Smooth muscle cell (in vitro differentiated cells): ENCODE measurements at regions not wholly inside any gene's neighbourhood (a gene's known extent, or its start where the extent isn't known, plus 50 kb on each side); places are given as distances from the start of the nearest gene placed in this dataset.

Source experiments
- DNase-seq: peaks from one replicate; lab custom pipeline; 2025; ENCODE audit not compliant: unreplicated experiment; lab: John Stamatoyannopoulos, UW
- H2AFZ ChIP-seq: fragments of 200-600 bp; sonication (generic); 2 replicates; pipeline ENCODE4 v1.6.0; 2016; ENCODE audit warnings: antibody characterized with exemption, low read depth, mild to moderate bottlenecking
- H3F3A ChIP-seq: fragments of 200-600 bp; sonication (generic); 2 replicates; pipeline ENCODE4 v1.6.0; 2017; ENCODE audit warnings: antibody characterized with exemption, low read depth
- H3K27ac ChIP-seq: fragments of 200-600 bp; sonication (generic); 2 replicates; pipeline ENCODE4 v1.5.1; 2016; ENCODE audit warnings: low read depth, mild to moderate bottlenecking
- H3K27me3 ChIP-seq: fragments of 200-600 bp; sonication (generic); 2 replicates; pipeline ENCODE4 v1.6.1; 2016; ENCODE audit warnings: low read depth, mild to moderate bottlenecking
- H3K36me3 ChIP-seq: fragments of 200-600 bp; sonication (generic); 2 replicates; pipeline ENCODE4 v1.5.1; 2016; ENCODE audit warnings: low read depth
- H3K4me1 ChIP-seq: fragments of 200-600 bp; sonication (generic); 2 replicates; pipeline ENCODE4 v1.5.1; 2016; ENCODE audit warnings: low read depth
- H3K4me2 ChIP-seq: fragments of 200-600 bp; sonication (generic); 2 replicates; pipeline ENCODE4 v1.6.0; 2016; ENCODE audit warnings: mild to moderate bottlenecking
- H3K4me3 ChIP-seq: fragments of 200-600 bp; sonication (generic); 2 replicates; pipeline ENCODE4 v1.5.1; 2016; ENCODE audit warnings: mild to moderate bottlenecking
- H3K79me2 ChIP-seq: fragments of 200-600 bp; sonication (generic); 2 replicates; pipeline ENCODE4 v1.6.0; 2016; ENCODE audit warnings: low read depth, mild to moderate bottlenecking
- H3K9ac ChIP-seq: fragments of 200-600 bp; sonication (generic); 2 replicates; pipeline ENCODE4 v1.6.0; 2016; ENCODE audit warnings: low read depth
- H3K9me3 ChIP-seq: fragments of 200-600 bp; sonication (generic); replicated peaks from 2 replicates; pipeline ENCODE4 v1.5.1; 2016; ENCODE audit warnings: low read depth
- H4K20me1 ChIP-seq: fragments of 200-600 bp; sonication (generic); 2 replicates; pipeline ENCODE4 v1.6.0; 2016; ENCODE audit warnings: low read depth
- WGBS: methylation state at CpG from one replicate; pipeline ENCODE4 v1.1.7; 2016; ENCODE audit warnings: low lambda C conversion rate; 5-methylcytosine and 5-hydroxymethylcytosine counted together
- TF ChIP-seq, protein P1 (sequence below): fragments of 200-600 bp; sonication (generic); IDR thresholded peaks from 2 replicates; pipeline ENCODE4 v1.5.1; 2017; ENCODE audit warnings: borderline replicate concordance, mild to moderate bottlenecking, antibody characterized with exemption; ENCODE audit not compliant: insufficient read depth, poor library complexity, severe bottlenecking

GRCh38 chrX:77223046-77223445 lies 224.1 kb upstream of the FGF16 start:
- H3K4me1 ChIP-seq, result no peaks in the 10 kb centered on the region
- no peaks in the 10 kb centered on the region for H3K9me3 ChIP-seq
- H3K4me3 ChIP-seq, result no peak overlapping the region
- H3K36me3 ChIP-seq, result no peaks in the 10 kb centered on the region
- no peaks in the 10 kb centered on the region for H3K27me3 ChIP-seq
- no peak for DNase-seq
- H2AFZ ChIP-seq, result no peak overlapping the region
- no peak overlapping the region for H3K27ac ChIP-seq
- TF ChIP-seq, protein P1, sequence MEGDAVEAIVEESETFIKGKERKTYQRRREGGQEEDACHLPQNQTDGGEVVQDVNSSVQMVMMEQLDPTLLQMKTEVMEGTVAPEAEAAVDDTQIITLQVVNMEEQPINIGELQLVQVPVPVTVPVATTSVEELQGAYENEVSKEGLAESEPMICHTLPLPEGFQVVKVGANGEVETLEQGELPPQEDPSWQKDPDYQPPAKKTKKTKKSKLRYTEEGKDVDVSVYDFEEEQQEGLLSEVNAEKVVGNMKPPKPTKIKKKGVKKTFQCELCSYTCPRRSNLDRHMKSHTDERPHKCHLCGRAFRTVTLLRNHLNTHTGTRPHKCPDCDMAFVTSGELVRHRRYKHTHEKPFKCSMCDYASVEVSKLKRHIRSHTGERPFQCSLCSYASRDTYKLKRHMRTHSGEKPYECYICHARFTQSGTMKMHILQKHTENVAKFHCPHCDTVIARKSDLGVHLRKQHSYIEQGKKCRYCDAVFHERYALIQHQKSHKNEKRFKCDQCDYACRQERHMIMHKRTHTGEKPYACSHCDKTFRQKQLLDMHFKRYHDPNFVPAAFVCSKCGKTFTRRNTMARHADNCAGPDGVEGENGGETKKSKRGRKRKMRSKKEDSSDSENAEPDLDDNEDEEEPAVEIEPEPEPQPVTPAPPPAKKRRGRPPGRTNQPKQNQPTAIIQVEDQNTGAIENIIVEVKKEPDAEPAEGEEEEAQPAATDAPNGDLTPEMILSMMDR, result no peak
- H3F3A ChIP-seq, result no peaks in the 10 kb centered on the region
- no peaks in the 10 kb centered on the region for H3K79me2 ChIP-seq
- 55% methylated on average over 8 of the region's 8 CpGs for WGBS
- no peak overlapping the region for H3K4me2 ChIP-seq
- H4K20me1 ChIP-seq, result no peaks in the 10 kb centered on the region
- H3K9ac ChIP-seq, result no peak overlapping the region

GRCh38 chrX:77264490-77264889 lies 182.7 kb upstream of the FGF16 start:
- Histone ChIP-seq H2AFZ (no peak overlapping the region), H3K9ac (no peak overlapping the region), H3K4me1 (no peaks in the 10 kb centered on the region), H3F3A (no peaks in the 10 kb centered on the region), H3K27ac (no peak overlapping the region), H3K27me3 (no peaks in the 10 kb centered on the region), H3K4me2 (no peak overlapping the region), H3K4me3 (no peak overlapping the region), H3K36me3 (no peaks in the 10 kb centered on the region), H3K9me3 (peaks cover 4% of the 10 kb centered on the region), H3K79me2 (no peaks in the 10 kb centered on the region), H4K20me1 (no peaks in the 10 kb centered on the region)
- no peak for DNase-seq
- TF ChIP-seq, protein P1, result no peak
- WGBS, result 47% methylated on average over 2 of the region's 2 CpGs

DNA sequence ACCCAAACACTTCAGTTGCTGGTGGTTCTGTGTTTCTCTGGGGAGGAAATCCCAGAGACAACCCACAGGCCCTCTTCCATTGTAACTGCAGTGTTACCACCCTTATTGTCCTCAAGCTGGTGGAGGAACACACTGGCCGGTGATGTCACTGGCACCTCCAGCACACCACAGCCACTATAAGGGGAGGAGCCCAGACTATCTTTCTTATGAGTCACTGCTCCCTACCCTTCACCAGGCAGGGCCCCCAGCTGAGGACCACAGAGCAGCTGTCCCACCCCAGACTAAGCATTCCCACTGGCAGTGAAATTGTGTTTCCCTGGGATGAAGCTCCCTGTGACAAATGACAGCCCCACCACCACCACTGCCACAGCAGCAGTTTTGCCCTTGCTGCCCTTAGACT lies 171.8 kb upstream of the FGF16 start:
- no peak overlapping the region for H3K4me2 ChIP-seq
- H3K4me1 ChIP-seq, result no peaks in the 10 kb centered on the region
- no peaks in the 10 kb centered on the region for H3K9me3 ChIP-seq
- H3K36me3 ChIP-seq, result no peaks in the 10 kb centered on the region
- no peak overlapping the region for H3K27ac ChIP-seq
- H4K20me1 ChIP-seq, result no peaks in the 10 kb centered on the region
- no peak overlapping the region for H3K4me3 ChIP-seq
- H3F3A ChIP-seq, result no peaks in the 10 kb centered on the region
- no peaks in the 10 kb centered on the region for H3K27me3 ChIP-seq
- DNase-seq, result no peak
- no peak overlapping the region for H3K9ac ChIP-seq
- H3K79me2 ChIP-seq, result no peaks in the 10 kb centered on the region
- TF ChIP-seq, protein P1, result no peak
- no peak overlapping the region for H2AFZ ChIP-seq
- WGBS, result 80% methylated on average over 1 of the region's 1 CpG

- H3F3A ChIP-seq, result no peaks in the 10 kb centered on the region
- H4K20me1 ChIP-seq, result no peaks in the 10 kb centered on the region
- no peaks in the 10 kb centered on the region for H3K79me2 ChIP-seq
- H3K9me3 ChIP-seq, result no peaks in the 10 kb centered on the region
- no peak overlapping the region for H3K4me3 ChIP-seq
- H3K9ac ChIP-seq, result no peak overlapping the region
- H3K36me3 ChIP-seq, result no peaks in the 10 kb centered on the region
- TF ChIP-seq, protein P1, result no peak
- no peak overlapping the region for H2AFZ ChIP-seq
- H3K27me3 ChIP-seq, result no peaks in the 10 kb centered on the region
- no peak overlapping the region for H3K27ac ChIP-seq
- 33% methylated on average over 1 of the region's 1 CpG for WGBS
- H3K4me1 ChIP-seq, result no peaks in the 10 kb centered on the region
- no peak for DNase-seq
- H3K4me2 ChIP-seq, result no peak overlapping the region
Observed at GRCh38 chrX:77276742-77277141, 170.4 kb upstream of the FGF16 start.
